AG09309 (cell line): ENCODE measurements at regions not wholly inside any gene's neighbourhood (a gene's known extent, or its start where the extent isn't known, plus 50 kb on each side); places are given as distances from the start of the nearest gene placed in this dataset.

Source experiments
- DNase-seq: peaks from one replicate; pipeline ENCODE4 v3.0.0-alpha.2; 2010; ENCODE audit warnings: low read depth
- H3K4me3 ChIP-seq: 2 replicates; pipeline ENCODE4 v1.5.1; 2011; ENCODE audit warnings: mild to moderate bottlenecking, low read depth, low read length, moderate library complexity; ENCODE audit not compliant: control insufficient read depth
- CTCF ChIP-seq: IDR thresholded peaks from 2 replicates; pipeline ENCODE4 v1.5.1; 2011; ENCODE audit warnings: mild to moderate bottlenecking, low read depth, low read length, inconsistent platforms; ENCODE audit not compliant: insufficient read depth, control insufficient read depth; ENCODE audit errors: missing control alignments

- no peak for TF ChIP-seq CTCF
- DNase-seq: no peak
- H3K4me3 ChIP-seq: no peak overlapping the region
Observed at GRCh38 chr5:54656261-54656728, 138.7 kb downstream of the SNX18 start.

GRCh38 chr5:54655761-54656160 lies 138.2 kb downstream of the SNX18 start:
- TF ChIP-seq CTCF: no peak
- DNase-seq: no peak
- H3K4me3 ChIP-seq: no peak overlapping the region

GRCh38 chr5:54655266-54655665 lies 137.7 kb downstream of the SNX18 start:
- no peak overlapping the region for H3K4me3 ChIP-seq
- no peak for DNase-seq
- TF ChIP-seq CTCF: no peak

- DNase-seq: no peak
- TF ChIP-seq CTCF: no peak
- no peak overlapping the region for H3K4me3 ChIP-seq
Observed at GRCh38 chr5:54653956-54654614, 136.5 kb downstream of the SNX18 start.

- no peak overlapping the region for H3K4me3 ChIP-seq
- no peak for DNase-seq
- no peak for TF ChIP-seq CTCF
Observed at GRCh38 chr5:54651482-54652076, 134.0 kb downstream of the SNX18 start.

GRCh38 chr5:54649041-54649504 lies 131.5 kb downstream of the SNX18 start:
- no peak for DNase-seq
- no peak overlapping the region for H3K4me3 ChIP-seq

More at GRCh38 chr5:54649041-54649504, 131.5 kb downstream of the SNX18 start:
- no peak for TF ChIP-seq CTCF
